HepG2 (cell line): ENCODE measurements at regions not wholly inside any gene's neighbourhood (a gene's known extent, or its start where the extent isn't known, plus 50 kb on each side); places are given as distances from the start of the nearest gene placed in this dataset.

ENCODE experiments used
- CAMTA2 ChIP-seq: sonication (generic); formaldehyde crosslinking; IDR thresholded peaks from 2 replicates; pipeline ENCODE4 v1.4.0; 2020; ENCODE audit warnings: mild to moderate bottlenecking, missing genetic modification reagents, borderline replicate concordance
- CEBPG ChIP-seq: IDR thresholded peaks from 2 replicates; pipeline ENCODE4 v1.6.1; 2016
- CTCF ChIP-seq: sonication (generic); formaldehyde crosslinking; IDR thresholded peaks from 2 replicates; pipeline ENCODE4 v1.5.0; 2020; ENCODE audit warnings: mild to moderate bottlenecking, missing genetic modification reagents, moderate library complexity
- EED ChIP-seq: sonication (generic); formaldehyde crosslinking; IDR thresholded peaks from 2 replicates; pipeline ENCODE4 v1.5.0; 2020; ENCODE audit warnings: mild to moderate bottlenecking, missing genetic modification reagents
- MXI1 ChIP-seq: IDR thresholded peaks from 3 replicates; pipeline ENCODE4 v1.6.1; 2012; ENCODE audit warnings: low read depth, low read length, inconsistent platforms, borderline replicate concordance
- POLR2A ChIP-seq, 2 experiments: IDR thresholded peaks; 2 replicates each; pipeline ENCODE4 v1.6.1; 2011; ENCODE audit warnings: low read depth in 2 of 2, low read length in 2 of 2, mild to moderate bottlenecking in 1 of 2, moderate library complexity in 1 of 2; ENCODE audit not compliant: insufficient read depth in 1 of 2
- POLR2AphosphoS5 ChIP-seq: IDR thresholded peaks from 2 replicates; pipeline ENCODE4 v1.6.1; 2012; ENCODE audit warnings: low read depth, low read length
- PTBP1 ChIP-seq: fragments of 200-400 bp; formaldehyde crosslinking; IDR thresholded peaks from 2 replicates; pipeline ENCODE4 v1.6.1; 2018; ENCODE audit warnings: low read length, low read depth; ENCODE audit not compliant: poor library complexity, severe bottlenecking
- SP1 ChIP-seq, 2 experiments: fragments of 450-650 bp in 1 of 2; sonication (generic) in 1 of 2; formaldehyde crosslinking in 1 of 2; IDR thresholded peaks; 2 replicates each; pipeline versions ENCODE4 v1.4.0 to v1.6.1; 2016 to 2020; ENCODE audit warnings: missing genetic modification reagents in 1 of 2
- YY1 ChIP-seq: IDR thresholded peaks from 2 replicates; pipeline ENCODE4 v1.6.1; 2011; ENCODE audit warnings: low read length, low read depth, moderate library complexity, mild to moderate bottlenecking; ENCODE audit not compliant: insufficient read depth, insufficient replicate concordance
- ZNF296 ChIP-seq: sonication (generic); formaldehyde crosslinking; conservative IDR thresholded peaks from 2 replicates; pipeline ENCODE4 v1.5.0; 2020; ENCODE audit warnings: mild to moderate bottlenecking, missing genetic modification reagents
- ZNF335 ChIP-seq: sonication (generic); formaldehyde crosslinking; IDR thresholded peaks from 2 replicates; pipeline ENCODE4 v1.4.0; 2020; ENCODE audit warnings: missing genetic modification reagents
- TF ChIP-seq, protein P1 (sequence below): sonication (generic); formaldehyde crosslinking; IDR thresholded peaks from 2 replicates; pipeline ENCODE4 v1.4.0; 2020; ENCODE audit warnings: mild to moderate bottlenecking, missing genetic modification reagents
- TF ChIP-seq, protein P2 (sequence below): sonication (generic); formaldehyde crosslinking; IDR thresholded peaks from 2 replicates; pipeline ENCODE4 v1.4.0; 2020; ENCODE audit warnings: mild to moderate bottlenecking, missing genetic modification reagents, borderline replicate concordance

GRCh38 chr3:194281306-194281705 lies 69.8 kb downstream of the CPN2 start:
- TF ChIP-seq ZNF296 (CRISPR knock-in tag) = no peak
- no peak for TF ChIP-seq CAMTA2 (CRISPR knock-in tag)
- TF ChIP-seq EED (CRISPR knock-in tag) = no peak
- no peak for TF ChIP-seq SP1 (IDR thresholded peaks at IDR 0.05)
- no peak for TF ChIP-seq SP1 (CRISPR knock-in tag; IDR thresholded peaks at IDR 0.05)
- no peak for TF ChIP-seq CEBPG
- TF ChIP-seq CTCF (CRISPR knock-in tag) = no peak
- no peak for TF ChIP-seq YY1
- TF ChIP-seq, protein P1, sequence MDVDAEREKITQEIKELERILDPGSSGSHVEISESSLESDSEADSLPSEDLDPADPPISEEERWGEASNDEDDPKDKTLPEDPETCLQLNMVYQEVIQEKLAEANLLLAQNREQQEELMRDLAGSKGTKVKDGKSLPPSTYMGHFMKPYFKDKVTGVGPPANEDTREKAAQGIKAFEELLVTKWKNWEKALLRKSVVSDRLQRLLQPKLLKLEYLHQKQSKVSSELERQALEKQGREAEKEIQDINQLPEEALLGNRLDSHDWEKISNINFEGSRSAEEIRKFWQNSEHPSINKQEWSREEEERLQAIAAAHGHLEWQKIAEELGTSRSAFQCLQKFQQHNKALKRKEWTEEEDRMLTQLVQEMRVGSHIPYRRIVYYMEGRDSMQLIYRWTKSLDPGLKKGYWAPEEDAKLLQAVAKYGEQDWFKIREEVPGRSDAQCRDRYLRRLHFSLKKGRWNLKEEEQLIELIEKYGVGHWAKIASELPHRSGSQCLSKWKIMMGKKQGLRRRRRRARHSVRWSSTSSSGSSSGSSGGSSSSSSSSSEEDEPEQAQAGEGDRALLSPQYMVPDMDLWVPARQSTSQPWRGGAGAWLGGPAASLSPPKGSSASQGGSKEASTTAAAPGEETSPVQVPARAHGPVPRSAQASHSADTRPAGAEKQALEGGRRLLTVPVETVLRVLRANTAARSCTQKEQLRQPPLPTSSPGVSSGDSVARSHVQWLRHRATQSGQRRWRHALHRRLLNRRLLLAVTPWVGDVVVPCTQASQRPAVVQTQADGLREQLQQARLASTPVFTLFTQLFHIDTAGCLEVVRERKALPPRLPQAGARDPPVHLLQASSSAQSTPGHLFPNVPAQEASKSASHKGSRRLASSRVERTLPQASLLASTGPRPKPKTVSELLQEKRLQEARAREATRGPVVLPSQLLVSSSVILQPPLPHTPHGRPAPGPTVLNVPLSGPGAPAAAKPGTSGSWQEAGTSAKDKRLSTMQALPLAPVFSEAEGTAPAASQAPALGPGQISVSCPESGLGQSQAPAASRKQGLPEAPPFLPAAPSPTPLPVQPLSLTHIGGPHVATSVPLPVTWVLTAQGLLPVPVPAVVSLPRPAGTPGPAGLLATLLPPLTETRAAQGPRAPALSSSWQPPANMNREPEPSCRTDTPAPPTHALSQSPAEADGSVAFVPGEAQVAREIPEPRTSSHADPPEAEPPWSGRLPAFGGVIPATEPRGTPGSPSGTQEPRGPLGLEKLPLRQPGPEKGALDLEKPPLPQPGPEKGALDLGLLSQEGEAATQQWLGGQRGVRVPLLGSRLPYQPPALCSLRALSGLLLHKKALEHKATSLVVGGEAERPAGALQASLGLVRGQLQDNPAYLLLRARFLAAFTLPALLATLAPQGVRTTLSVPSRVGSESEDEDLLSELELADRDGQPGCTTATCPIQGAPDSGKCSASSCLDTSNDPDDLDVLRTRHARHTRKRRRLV (CRISPR knock-in tag) = no peak
- TF ChIP-seq POLR2A (IDR thresholded peaks at IDR 0.05; ENCODE audit: insufficient read depth in 1 of 2, low read depth in 2 of 2, low read length in 2 of 2) = no peak
- no peak for TF ChIP-seq POLR2AphosphoS5
- TF ChIP-seq ZNF335 (CRISPR knock-in tag) = no peak
- TF ChIP-seq, protein P2, sequence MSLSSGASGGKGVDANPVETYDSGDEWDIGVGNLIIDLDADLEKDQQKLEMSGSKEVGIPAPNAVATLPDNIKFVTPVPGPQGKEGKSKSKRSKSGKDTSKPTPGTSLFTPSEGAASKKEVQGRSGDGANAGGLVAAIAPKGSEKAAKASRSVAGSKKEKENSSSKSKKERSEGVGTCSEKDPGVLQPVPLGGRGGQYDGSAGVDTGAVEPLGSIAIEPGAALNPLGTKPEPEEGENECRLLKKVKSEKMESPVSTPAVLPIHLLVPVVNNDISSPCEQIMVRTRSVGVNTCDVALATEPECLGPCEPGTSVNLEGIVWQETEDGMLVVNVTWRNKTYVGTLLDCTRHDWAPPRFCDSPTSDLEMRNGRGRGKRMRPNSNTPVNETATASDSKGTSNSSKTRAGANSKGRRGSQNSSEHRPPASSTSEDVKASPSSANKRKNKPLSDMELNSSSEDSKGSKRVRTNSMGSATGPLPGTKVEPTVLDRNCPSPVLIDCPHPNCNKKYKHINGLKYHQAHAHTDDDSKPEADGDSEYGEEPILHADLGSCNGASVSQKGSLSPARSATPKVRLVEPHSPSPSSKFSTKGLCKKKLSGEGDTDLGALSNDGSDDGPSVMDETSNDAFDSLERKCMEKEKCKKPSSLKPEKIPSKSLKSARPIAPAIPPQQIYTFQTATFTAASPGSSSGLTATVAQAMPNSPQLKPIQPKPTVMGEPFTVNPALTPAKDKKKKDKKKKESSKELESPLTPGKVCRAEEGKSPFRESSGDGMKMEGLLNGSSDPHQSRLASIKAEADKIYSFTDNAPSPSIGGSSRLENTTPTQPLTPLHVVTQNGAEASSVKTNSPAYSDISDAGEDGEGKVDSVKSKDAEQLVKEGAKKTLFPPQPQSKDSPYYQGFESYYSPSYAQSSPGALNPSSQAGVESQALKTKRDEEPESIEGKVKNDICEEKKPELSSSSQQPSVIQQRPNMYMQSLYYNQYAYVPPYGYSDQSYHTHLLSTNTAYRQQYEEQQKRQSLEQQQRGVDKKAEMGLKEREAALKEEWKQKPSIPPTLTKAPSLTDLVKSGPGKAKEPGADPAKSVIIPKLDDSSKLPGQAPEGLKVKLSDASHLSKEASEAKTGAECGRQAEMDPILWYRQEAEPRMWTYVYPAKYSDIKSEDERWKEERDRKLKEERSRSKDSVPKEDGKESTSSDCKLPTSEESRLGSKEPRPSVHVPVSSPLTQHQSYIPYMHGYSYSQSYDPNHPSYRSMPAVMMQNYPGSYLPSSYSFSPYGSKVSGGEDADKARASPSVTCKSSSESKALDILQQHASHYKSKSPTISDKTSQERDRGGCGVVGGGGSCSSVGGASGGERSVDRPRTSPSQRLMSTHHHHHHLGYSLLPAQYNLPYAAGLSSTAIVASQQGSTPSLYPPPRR = no peak
- no peak for TF ChIP-seq PTBP1
- no peak for TF ChIP-seq MXI1
